Fibroblast of lung (primary cell): ENCODE measurements at regions not wholly inside any gene's neighbourhood (a gene's known extent, or its start where the extent isn't known, plus 50 kb on each side); places are given as distances from the start of the nearest gene placed in this dataset.

Source experiments
- DNase-seq, 2 donors: peaks; one replicate each; pipeline versions ENCODE4 v3.0.0 to v3.0.0-alpha.2; 2010; ENCODE audit warnings: low read depth in 2 of 2
- H2AFZ ChIP-seq: 2 replicates; pipeline ENCODE4 v1.5.1; 2012; ENCODE audit warnings: low read length, control low read depth, inconsistent platforms
- H3K27ac ChIP-seq: 2 replicates; pipeline ENCODE4 v1.5.1; 2011; ENCODE audit warnings: low read length, control low read depth; ENCODE audit not compliant: insufficient read depth
- H3K27me3 ChIP-seq: 2 replicates; pipeline ENCODE4 v1.5.1; 2011; ENCODE audit warnings: mild to moderate bottlenecking, low read length; ENCODE audit not compliant: control insufficient read depth, insufficient read depth
- H3K36me3 ChIP-seq: 2 replicates; pipeline ENCODE4 v1.5.1; 2011; ENCODE audit warnings: low read length; ENCODE audit not compliant: control insufficient read depth, insufficient read depth
- H3K4me1 ChIP-seq: 2 replicates; pipeline ENCODE4 v1.5.1; 2011; ENCODE audit warnings: low read length; ENCODE audit not compliant: control insufficient read depth, insufficient read depth; ENCODE audit errors: extremely low read depth
- H3K4me2 ChIP-seq: 2 replicates; pipeline ENCODE4 v1.5.1; 2011; ENCODE audit warnings: low read length, control low read depth; ENCODE audit not compliant: insufficient read depth; ENCODE audit errors: extremely low read depth
- H3K4me3 ChIP-seq, 4 experiments: fragments of 200-600 bp in 1 of 4; sonication (generic) in 1 of 4; replicated peaks in 1 of 4; 2 replicates each; pipeline ENCODE4 v1.5.1; 2011 to 2016; ENCODE audit warnings: low read length in 4 of 4, low read depth in 3 of 4, mild to moderate bottlenecking in 3 of 4, control low read depth in 2 of 4, inconsistent platforms in 1 of 4, mixed read lengths in 1 of 4; ENCODE audit not compliant: insufficient read depth in 1 of 4; ENCODE audit errors: control extremely low read depth in 1 of 4
- H3K79me2 ChIP-seq: 2 replicates; pipeline ENCODE4 v1.5.1; 2012; ENCODE audit warnings: mild to moderate bottlenecking, low read length, inconsistent platforms; ENCODE audit not compliant: control insufficient read depth, insufficient read depth
- H3K9ac ChIP-seq: 2 replicates; pipeline ENCODE4 v1.5.1; 2011; ENCODE audit warnings: mild to moderate bottlenecking, low read length, control low read depth; ENCODE audit not compliant: insufficient read depth
- H3K9me3 ChIP-seq: 2 replicates; pipeline ENCODE4 v1.5.1; 2012; ENCODE audit warnings: low read depth, low read length; ENCODE audit not compliant: control insufficient read depth, insufficient read depth
- H4K20me1 ChIP-seq: 2 replicates; pipeline ENCODE4 v1.5.1; 2011; ENCODE audit warnings: low read length; ENCODE audit not compliant: control insufficient read depth, insufficient read depth; ENCODE audit errors: extremely low read depth
- EZH2 ChIP-seq: IDR thresholded peaks from 2 replicates; pipeline ENCODE4 v1.5.1; 2012; ENCODE audit warnings: low read length, control low read depth, mild to moderate bottlenecking; ENCODE audit errors: missing control alignments
- TF ChIP-seq, protein P1 (sequence below), 2 donors: IDR thresholded peaks in 1 of 2; conservative IDR thresholded peaks in 1 of 2; 1 replicate in 1 of 2; 2 replicates in 1 of 2; pipeline ENCODE4 v1.5.1; 2011 to 2012; ENCODE audit warnings: low read length in 2 of 2, control low read depth in 1 of 2, inconsistent platforms in 1 of 2, low read depth in 1 of 2, mild to moderate bottlenecking in 1 of 2

- DNase-seq, result no peak
- Histone ChIP-seq H3K27ac (no peak overlapping the region), H3K27me3 (no peaks in the 10 kb centered on the region), H4K20me1 (no peaks in the 10 kb centered on the region), H3K9ac (no peak overlapping the region), H3K36me3 (no peaks in the 10 kb centered on the region), H3K79me2 (no peaks in the 10 kb centered on the region), H3K4me1 (no peaks in the 10 kb centered on the region), H3K4me2 (no peak overlapping the region), H3K4me3 (no peak overlapping the region), H2AFZ (no peak overlapping the region), H3K9me3 (no peaks in the 10 kb centered on the region)
- TF ChIP-seq, protein P1, sequence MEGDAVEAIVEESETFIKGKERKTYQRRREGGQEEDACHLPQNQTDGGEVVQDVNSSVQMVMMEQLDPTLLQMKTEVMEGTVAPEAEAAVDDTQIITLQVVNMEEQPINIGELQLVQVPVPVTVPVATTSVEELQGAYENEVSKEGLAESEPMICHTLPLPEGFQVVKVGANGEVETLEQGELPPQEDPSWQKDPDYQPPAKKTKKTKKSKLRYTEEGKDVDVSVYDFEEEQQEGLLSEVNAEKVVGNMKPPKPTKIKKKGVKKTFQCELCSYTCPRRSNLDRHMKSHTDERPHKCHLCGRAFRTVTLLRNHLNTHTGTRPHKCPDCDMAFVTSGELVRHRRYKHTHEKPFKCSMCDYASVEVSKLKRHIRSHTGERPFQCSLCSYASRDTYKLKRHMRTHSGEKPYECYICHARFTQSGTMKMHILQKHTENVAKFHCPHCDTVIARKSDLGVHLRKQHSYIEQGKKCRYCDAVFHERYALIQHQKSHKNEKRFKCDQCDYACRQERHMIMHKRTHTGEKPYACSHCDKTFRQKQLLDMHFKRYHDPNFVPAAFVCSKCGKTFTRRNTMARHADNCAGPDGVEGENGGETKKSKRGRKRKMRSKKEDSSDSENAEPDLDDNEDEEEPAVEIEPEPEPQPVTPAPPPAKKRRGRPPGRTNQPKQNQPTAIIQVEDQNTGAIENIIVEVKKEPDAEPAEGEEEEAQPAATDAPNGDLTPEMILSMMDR (conservative IDR thresholded peaks at IDR 0.05 in 1 of 2, IDR thresholded peaks at IDR 0.05 in 1 of 2; ENCODE audit: low read depth in 1 of 2, low read length in 2 of 2), result no peak
- TF ChIP-seq EZH2, result no peak
Measured at GRCh38 chr15:52922871-52923270, 132.7 kb upstream of the ONECUT1 start.

DNA sequence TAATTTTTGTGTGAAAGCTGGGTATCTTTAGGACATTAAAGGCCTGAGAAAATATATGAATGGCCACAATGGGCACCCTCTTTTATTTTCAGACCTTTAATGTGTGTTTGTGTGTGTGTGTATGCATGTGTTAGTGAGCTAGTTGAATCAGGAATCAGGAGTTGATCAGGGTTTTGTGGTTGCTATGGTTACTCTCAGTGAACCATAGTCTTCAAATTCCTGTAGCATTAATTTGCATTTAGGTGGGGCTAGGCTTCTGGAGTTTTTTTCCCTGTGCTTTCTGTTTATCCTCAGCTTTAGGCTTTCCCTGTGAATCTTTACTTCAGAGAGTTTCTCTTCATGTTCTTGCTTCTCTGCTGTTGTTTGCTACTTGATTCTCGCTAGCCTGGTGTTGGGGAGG lies 122.0 kb upstream of the ONECUT1 start:
- Histone ChIP-seq H3K4me3 (no peak overlapping the region), H3K36me3 (no peaks in the 10 kb centered on the region), H3K4me1 (no peaks in the 10 kb centered on the region), H3K27ac (no peak overlapping the region), H2AFZ (no peak overlapping the region), H3K79me2 (no peaks in the 10 kb centered on the region), H3K9ac (no peak overlapping the region), H3K27me3 (no peaks in the 10 kb centered on the region), H4K20me1 (no peaks in the 10 kb centered on the region), H3K9me3 (no peaks in the 10 kb centered on the region), H3K4me2 (no peak overlapping the region)
- no peak for TF ChIP-seq EZH2
- TF ChIP-seq, protein P1 (conservative IDR thresholded peaks at IDR 0.05 in 1 of 2, IDR thresholded peaks at IDR 0.05 in 1 of 2; ENCODE audit: low read depth in 1 of 2, low read length in 2 of 2), result no peak
- no peak for DNase-seq

GRCh38 chr15:52893338-52893737 lies 103.2 kb upstream of the ONECUT1 start:
- H3K9me3 ChIP-seq, result no peaks in the 10 kb centered on the region
- H2AFZ ChIP-seq, result no peak overlapping the region
- H3K27me3 ChIP-seq, result no peaks in the 10 kb centered on the region
- no peak for DNase-seq
- H3K36me3 ChIP-seq, result no peaks in the 10 kb centered on the region
- H3K27ac ChIP-seq, result no peak overlapping the region
- no peaks in the 10 kb centered on the region for H4K20me1 ChIP-seq
- no peak overlapping the region for H3K9ac ChIP-seq
- H3K79me2 ChIP-seq, result no peaks in the 10 kb centered on the region
- TF ChIP-seq, protein P1 (conservative IDR thresholded peaks at IDR 0.05 in 1 of 2, IDR thresholded peaks at IDR 0.05 in 1 of 2; ENCODE audit: low read depth in 1 of 2, low read length in 2 of 2), result no peak
- no peak for TF ChIP-seq EZH2
- H3K4me2 ChIP-seq, result no peak overlapping the region
- H3K4me1 ChIP-seq, result no peaks in the 10 kb centered on the region
- H3K4me3 ChIP-seq, result no peak overlapping the region
